Endothelial cell of umbilical vein (primary cell): ENCODE measurements at regions not wholly inside any gene's neighbourhood (a gene's known extent, or its start where the extent isn't known, plus 50 kb on each side); places are given as distances from the start of the nearest gene placed in this dataset.

ENCODE experiments used
- BruUV-seq: library from RNA; stranded (reverse); fragments of 400-500 nt; replicated peaks from 2 replicates; lab custom pipeline; 2021; lab: Mats Ljungman, UMichigan
- CTCF ChIA-PET: fragments of 300-600, 350-600 bp; sonication (Branson Sonifier 250); formaldehyde crosslinking; loops from one replicate; lab custom pipeline; 2021; ENCODE audit warnings: antibody characterized with exemption, inconsistent platforms; lab: Charles Lee
- POLR2A ChIA-PET: fragments of 300-600, 350-600 bp; sonication (Branson Sonifier 250); formaldehyde crosslinking; loops from one replicate; lab custom pipeline; 2021; ENCODE audit warnings: antibody characterized with exemption, inconsistent platforms; lab: Charles Lee
- DNase-seq: peaks from one replicate; pipeline ENCODE4 v3.0.0-alpha.2; 2011; ENCODE audit warnings: low read depth, low spot score
- FAIRE-seq: peaks from 2 replicates; lab custom pipeline; 2011; peaks lifted over from hg19 to GRCh38; lab: Jason Lieb, UNC
- H2AFZ ChIP-seq: 2 replicates; pipeline ENCODE4 v1.6.0; 2012; ENCODE audit warnings: low read depth, low read length, control low read depth, inconsistent platforms
- H3K27ac ChIP-seq: 2 replicates; pipeline ENCODE4 v1.5.1; 2011; ENCODE audit warnings: low read depth, mild to moderate bottlenecking, control low read depth, low read length, moderate library complexity; ENCODE audit not compliant: insufficient read depth
- H3K27me3 ChIP-seq, 2 experiments: 2 replicates each; pipeline versions ENCODE4 v1.6.0 to v1.6.1; 2011; ENCODE audit warnings: low read length in 2 of 2, mixed read lengths in 1 of 2; ENCODE audit not compliant: control insufficient read depth in 2 of 2, insufficient read depth in 2 of 2
- H3K36me3 ChIP-seq, 2 experiments: 2 replicates in 1 of 2; 3 replicates in 1 of 2; pipeline ENCODE4 v1.5.1; 2011; ENCODE audit warnings: low read length in 2 of 2, mild to moderate bottlenecking in 1 of 2, moderate library complexity in 1 of 2; ENCODE audit not compliant: control insufficient read depth in 2 of 2, insufficient read depth in 2 of 2; ENCODE audit errors: extremely low read depth in 1 of 2
- H3K4me1 ChIP-seq: 3 replicates; pipeline ENCODE4 v1.5.1; 2011; ENCODE audit warnings: mild to moderate bottlenecking, low read length; ENCODE audit not compliant: control insufficient read depth, insufficient read depth; ENCODE audit errors: extremely low read depth
- H3K4me2 ChIP-seq: 2 replicates; pipeline ENCODE4 v1.6.1; 2011; ENCODE audit warnings: low read length, control low read depth, mixed read lengths; ENCODE audit not compliant: insufficient read depth
- H3K4me3 ChIP-seq, 3 experiments: fragments of 200-600 bp in 1 of 3; sonication (generic), shearing (Covaris generic) in 1 of 3; replicated peaks in 1 of 3; 2 replicates each; pipeline ENCODE4 v1.5.1; 2011 to 2016; ENCODE audit warnings: control low read depth in 3 of 3, low read length in 3 of 3, mild to moderate bottlenecking in 2 of 3, inconsistent platforms in 1 of 3, low read depth in 1 of 3, moderate library complexity in 1 of 3; ENCODE audit not compliant: insufficient read depth in 1 of 3
- H3K79me2 ChIP-seq: 2 replicates; pipeline ENCODE4 v1.6.0; 2012; ENCODE audit warnings: low read length, inconsistent platforms; ENCODE audit not compliant: control insufficient read depth, insufficient read depth
- H3K9ac ChIP-seq: replicated peaks from 2 replicates; pipeline ENCODE3; 2011; ENCODE audit warnings: low read length, control low read depth; ENCODE audit not compliant: insufficient read depth; ENCODE audit errors: extremely low read depth
- H3K9me1 ChIP-seq: replicated peaks from 3 replicates; pipeline ENCODE4 v1.6.0; 2011; ENCODE audit warnings: mild to moderate bottlenecking, low read length; ENCODE audit not compliant: control insufficient read depth, insufficient read depth; ENCODE audit errors: extremely low read depth
- H3K9me3 ChIP-seq: replicated peaks from 2 replicates; pipeline ENCODE4 v1.5.1; 2012; ENCODE audit warnings: low read length, inconsistent platforms; ENCODE audit not compliant: control insufficient read depth, insufficient read depth
- H4K20me1 ChIP-seq: replicated peaks from 2 replicates; pipeline ENCODE3; 2011; ENCODE audit warnings: mild to moderate bottlenecking, low read length; ENCODE audit not compliant: control insufficient read depth, insufficient read depth; ENCODE audit errors: extremely low read depth
- CTCF ChIP-seq, 2 donors: IDR thresholded peaks; 1 replicate in 1 of 2; 2 replicates in 1 of 2; pipeline ENCODE4 v1.5.1; 2011; ENCODE audit warnings: low read length in 2 of 2, mild to moderate bottlenecking in 2 of 2, moderate library complexity in 2 of 2, control low read depth in 1 of 2, inconsistent platforms in 1 of 2, low read depth in 1 of 2; ENCODE audit not compliant: insufficient read depth in 1 of 2; ENCODE audit errors: extremely low read depth in 1 of 2
- EZH2 ChIP-seq: IDR thresholded peaks from 2 replicates; pipeline ENCODE4 v1.6.1; 2012; ENCODE audit warnings: borderline replicate concordance, low read depth, mild to moderate bottlenecking, moderate library complexity, low read length, inconsistent platforms; ENCODE audit not compliant: severe bottlenecking
- FOS ChIP-seq: IDR thresholded peaks from 2 replicates; pipeline ENCODE4 v1.6.1; 2011; ENCODE audit warnings: mild to moderate bottlenecking, low read length, moderate library complexity, borderline replicate concordance; ENCODE audit not compliant: insufficient read depth
- GATA2 ChIP-seq: IDR thresholded peaks from 2 replicates; pipeline ENCODE4 v1.7.0; 2011; ENCODE audit warnings: low read depth, mild to moderate bottlenecking, moderate library complexity, mixed read lengths, low read length; ENCODE audit not compliant: insufficient read length, insufficient read depth
- JUN ChIP-seq: IDR thresholded peaks from 2 replicates; pipeline ENCODE4 v1.6.1; 2011; ENCODE audit warnings: borderline replicate concordance, low read depth; ENCODE audit not compliant: insufficient read length, insufficient read depth
- MYC ChIP-seq: IDR thresholded peaks from one replicate; pipeline ENCODE4 v1.6.1; 2011; ENCODE audit warnings: mild to moderate bottlenecking, low read depth, low read length
- POLR2A ChIP-seq: IDR thresholded peaks from 2 replicates; pipeline ENCODE4 v1.6.1; 2012; ENCODE audit warnings: low read depth, mild to moderate bottlenecking, control low read depth, low read length
- POLR2AphosphoS5 ChIP-seq: IDR thresholded peaks from 2 replicates; pipeline ENCODE4 v1.6.1; 2012; ENCODE audit warnings: low read depth, mild to moderate bottlenecking, control low read depth, low read length, moderate library complexity; ENCODE audit not compliant: insufficient read depth
- dilution Hi-C: fragments of 300-500 bp; cut with MboI; formaldehyde crosslinking; loops from one replicate; pipeline ENCODE4 v1.15.0; 2019; ENCODE audit warnings: low sequenced_read_pairs; ENCODE audit not compliant: extremely low pct_ligation_motif_present
- intact Hi-C: fragments of 100-400 bp; cut with micrococcal nuclease; formaldehyde crosslinking; loops from one replicate; pipeline ENCODE4 v1.10.0; 2022
- TF ChIP-seq, protein P1 (sequence below): IDR thresholded peaks from 2 replicates; pipeline ENCODE4 v1.6.1; 2011; ENCODE audit not compliant: insufficient read depth, insufficient read length

DNA sequence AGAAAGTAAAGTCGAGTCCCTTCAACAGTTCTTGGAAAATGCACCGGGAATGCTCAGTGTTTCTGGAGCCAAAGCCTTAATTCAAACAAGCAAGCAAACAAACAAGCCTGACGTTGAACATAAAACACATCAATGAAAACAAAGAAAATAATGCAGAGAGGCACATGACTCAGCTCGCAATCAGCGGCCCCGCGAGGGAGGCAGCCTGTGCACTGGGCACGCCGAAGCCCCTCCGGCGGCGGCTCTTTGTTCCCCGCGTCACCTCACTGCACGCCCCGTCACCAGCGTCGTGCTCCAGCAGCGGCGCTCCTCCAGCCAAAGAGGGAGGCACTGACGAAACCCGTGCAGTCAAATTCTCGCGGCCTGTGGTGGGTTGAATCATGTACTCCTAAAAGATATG is 151.5 kb downstream of the DNAJB6 start:
- Histone ChIP-seq H3K27me3 (no peaks in the 10 kb centered on the region), H3K79me2 (no peaks in the 10 kb centered on the region), H3K9me1 (no peaks in the 10 kb centered on the region), H3K4me1 (no peaks in the 10 kb centered on the region), H3K9me3 (no peaks in the 10 kb centered on the region), H2AFZ (no peak overlapping the region), H4K20me1 (no peaks in the 10 kb centered on the region), H3K4me3 (no peak overlapping the region), H3K9ac (no peak overlapping the region), H3K27ac (no peak overlapping the region), H3K36me3 (no peaks in the 10 kb centered on the region), H3K4me2 (no peak overlapping the region)
- BruUV-seq = no TSS peak
- TF ChIP-seq POLR2AphosphoS5 = no peak
- no peak for TF ChIP-seq GATA2
- TF ChIP-seq CTCF (IDR thresholded peaks at IDR 0.05; ENCODE audit: extremely low read depth in 1 of 2, insufficient read depth in 1 of 2, low read depth in 1 of 2, low read length in 2 of 2) = no peak
- no peak for TF ChIP-seq POLR2A
- no peak for TF ChIP-seq FOS
- TF ChIP-seq JUN = no peak
- TF ChIP-seq MYC = no peak
- TF ChIP-seq, protein P1, sequence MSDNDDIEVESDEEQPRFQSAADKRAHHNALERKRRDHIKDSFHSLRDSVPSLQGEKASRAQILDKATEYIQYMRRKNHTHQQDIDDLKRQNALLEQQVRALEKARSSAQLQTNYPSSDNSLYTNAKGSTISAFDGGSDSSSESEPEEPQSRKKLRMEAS = no peak
- no peak for TF ChIP-seq EZH2
- intact Hi-C loops = no loop called here
- FAIRE-seq (no peak), DNase-seq (no peak)
- POLR2A ChIA-PET = no interaction called here
- CTCF ChIA-PET = no interaction called here
- dilution Hi-C loops = no loop called here
